GM21619 (cell line): ENCODE measurements at regions not wholly inside any gene's neighbourhood (a gene's known extent, or its start where the extent isn't known, plus 50 kb on each side); places are given as distances from the start of the nearest gene placed in this dataset.

ENCODE experiments used
- ATAC-seq: cut with Tn5 transposase; IDR thresholded peaks from one replicate; pipeline ENCODE4 v1.9.1; 2021; ENCODE audit not compliant: unreplicated experiment

DNA sequence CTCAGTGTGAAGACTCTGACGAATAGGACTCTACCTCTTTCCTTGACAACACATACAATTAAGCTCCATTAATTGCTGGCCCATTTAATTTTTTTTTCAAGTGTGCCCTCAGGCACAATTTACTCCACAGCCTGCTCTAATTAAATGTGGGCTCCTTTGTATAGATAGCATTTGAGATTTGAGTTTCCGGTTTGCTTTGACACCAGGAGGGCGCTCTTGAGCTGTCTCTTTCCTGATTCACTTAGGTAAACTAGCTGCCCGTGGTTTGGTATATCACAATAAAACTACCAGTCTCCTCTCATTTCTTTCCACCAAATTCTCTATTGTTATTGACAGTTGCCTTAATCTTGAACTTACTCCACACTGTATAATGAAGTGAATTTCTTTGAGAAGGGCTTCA is 666.0 kb downstream of the DSC3 start:
- no peak for ATAC-seq

GRCh38 chr18:30361864-30362540 is 680.5 kb downstream of the DSC3 start:
- ATAC-seq, result no peak

- ATAC-seq, result no peak
These were observed 683.0 kb downstream of the DSC3 start for GRCh38 chr18:30359521-30359920.

DNA sequence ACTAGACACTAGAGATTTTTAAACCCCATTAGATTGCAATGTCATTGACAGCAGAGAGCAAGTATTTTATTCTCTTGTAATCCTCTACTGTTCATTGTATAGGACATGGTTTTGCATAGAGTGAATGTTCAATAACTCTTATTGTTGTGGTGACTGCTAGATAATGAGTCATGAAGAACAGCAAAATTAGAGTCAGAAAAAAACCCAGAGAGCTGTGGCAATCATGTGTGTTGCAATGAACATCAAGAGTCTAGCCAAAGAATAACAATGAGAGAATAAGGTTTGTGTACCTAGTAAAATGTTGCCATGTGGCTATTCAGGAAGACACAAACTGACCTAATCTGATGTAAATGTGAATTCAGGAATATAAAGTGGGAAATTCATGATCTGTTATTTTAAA is 684.0 kb downstream of the DSC3 start:
- no peak for ATAC-seq

GRCh38 chr18:30352551-30353168 is 689.9 kb downstream of the DSC3 start:
- ATAC-seq, result no peak

DNA sequence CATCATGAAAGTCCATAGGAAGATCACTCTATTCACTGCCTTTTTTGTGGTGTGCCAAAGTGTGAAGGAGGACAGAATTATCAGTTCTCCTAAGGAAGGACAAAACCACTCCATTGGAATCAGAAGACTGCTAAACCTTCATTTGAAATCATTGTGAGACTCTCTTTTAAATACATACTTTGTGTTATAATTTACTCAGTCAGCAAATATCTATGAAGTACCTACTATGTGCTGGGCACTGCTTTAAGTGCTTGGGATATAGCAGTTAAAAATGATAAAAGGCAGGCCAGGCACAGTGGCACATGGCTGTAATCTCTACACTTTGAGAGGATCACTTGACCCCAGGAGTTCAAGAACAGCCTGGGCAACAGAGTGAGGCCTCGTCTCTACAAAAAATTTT is 692.3 kb downstream of the DSC3 start:
- ATAC-seq, result no peak

GRCh38 chr18:30343090-30343489 is 699.5 kb downstream of the DSC3 start:
- ATAC-seq, result no peak

- ATAC-seq, result no peak
These were observed 699.9 kb downstream of the DSC3 start for GRCh38 chr18:30342675-30343074.

DNA sequence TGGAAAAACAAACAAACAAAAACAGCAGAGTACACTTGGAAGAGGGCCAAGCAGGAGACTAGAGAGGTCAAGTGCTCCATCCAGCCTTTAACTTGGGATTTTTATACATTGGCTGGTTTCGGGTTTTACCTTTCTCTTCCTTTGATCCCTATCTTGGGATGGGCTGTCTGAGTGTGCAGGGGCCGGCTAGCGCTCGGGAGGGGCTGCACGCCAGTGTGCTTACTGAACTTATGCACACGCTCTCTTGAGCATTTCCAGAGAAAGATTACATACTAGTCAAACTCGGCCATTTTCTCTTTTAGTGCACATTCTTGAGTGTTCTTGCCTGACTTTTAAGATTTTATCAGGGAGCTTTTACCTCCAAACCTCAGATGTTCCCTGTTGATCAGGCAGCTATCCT is 707.8 kb downstream of the DSC3 start:
- no peak for ATAC-seq

DNA sequence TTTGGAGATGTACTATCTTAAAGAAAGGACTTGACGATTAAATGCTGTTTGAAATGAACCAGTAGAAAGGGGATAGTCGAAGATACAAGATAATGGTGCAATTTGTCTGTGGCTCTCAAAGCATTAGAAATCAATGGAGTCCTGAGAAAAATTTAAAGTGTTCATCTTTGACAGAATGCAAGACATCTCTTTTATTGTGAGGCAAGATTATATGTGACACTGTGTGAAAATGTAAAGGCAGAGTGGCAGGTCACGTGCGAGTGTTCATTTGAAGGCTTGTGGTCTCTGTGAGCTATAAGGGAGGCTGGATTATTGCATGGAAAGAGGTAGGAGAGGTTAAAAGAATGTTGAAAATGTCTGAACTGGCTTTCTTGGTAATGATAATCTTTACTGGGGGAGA is 709.2 kb downstream of the DSC3 start:
- no peak for ATAC-seq

GRCh38 chr18:30328839-30329238 is 713.7 kb downstream of the DSC3 start:
- ATAC-seq, result no peak

DNA sequence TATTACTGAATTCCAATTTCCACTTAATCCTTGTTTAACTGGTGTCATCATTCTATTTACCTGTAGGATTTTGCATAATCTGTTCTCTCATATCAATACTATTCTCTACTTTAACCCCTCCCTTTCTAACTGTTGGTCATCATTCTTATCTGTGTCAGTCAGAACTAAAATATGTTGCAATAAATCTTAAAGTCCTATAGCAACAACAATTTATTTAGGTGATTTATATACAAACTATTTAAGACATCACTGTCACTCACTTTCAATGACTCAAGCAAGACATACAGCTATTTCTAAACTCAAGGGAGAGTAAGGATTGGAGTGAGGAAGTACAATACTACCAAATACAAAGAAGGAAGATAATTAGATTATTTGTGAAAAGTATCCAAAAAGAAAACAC is 740.4 kb downstream of the DSC3 start:
- no peak for ATAC-seq

DNA sequence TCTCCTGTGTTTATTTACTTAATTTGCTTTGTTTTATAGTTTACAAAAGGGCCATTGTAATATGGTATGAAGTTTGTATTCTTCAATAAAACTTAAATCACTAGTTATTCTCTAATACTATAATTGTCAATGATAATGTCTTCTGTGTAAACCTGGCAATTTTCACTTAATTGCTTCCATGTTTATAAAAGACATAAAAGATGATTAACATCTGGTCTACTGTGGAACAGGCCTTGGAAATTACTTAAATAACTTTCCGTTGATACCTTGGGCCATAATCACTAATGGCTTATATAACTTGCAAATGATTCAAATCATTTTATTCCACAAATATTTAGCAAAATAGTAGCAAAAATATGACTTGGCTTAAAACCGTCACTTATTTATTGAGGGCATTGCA is 743.8 kb downstream of the DSC3 start:
- no peak for ATAC-seq

GRCh38 chr18:30288662-30289414 is 753.7 kb downstream of the DSC3 start:
- no peak for ATAC-seq

- ATAC-seq, result no peak
These were observed 761.6 kb downstream of the DSC3 start for GRCh38 chr18:30280861-30281470.

- no peak for ATAC-seq
These were observed 762.4 kb downstream of the DSC3 start for GRCh38 chr18:30280186-30280585.

DNA sequence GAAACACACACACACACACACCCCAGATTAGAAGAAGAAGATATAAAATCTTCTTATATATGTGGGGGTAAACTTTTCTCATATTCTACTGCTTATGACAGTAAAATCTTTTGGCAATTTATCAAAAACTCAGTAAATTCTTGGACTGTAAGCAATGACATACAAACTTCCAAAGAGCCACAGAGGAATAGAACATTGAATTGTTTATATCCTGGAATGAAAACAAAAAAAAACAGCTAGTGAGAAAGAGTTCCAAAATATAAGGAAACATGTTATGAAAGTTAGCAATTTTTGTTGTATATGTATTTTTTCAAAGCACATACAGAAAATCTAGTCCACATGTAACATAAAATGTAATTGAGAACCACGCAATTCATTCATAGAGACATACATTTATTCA is 764.9 kb downstream of the DSC3 start:
- ATAC-seq, result no peak

GRCh38 chr18:30271716-30272115 is 770.8 kb downstream of the DSC3 start:
- ATAC-seq, result no peak

GRCh38 chr18:30265190-30265589 is 777.4 kb downstream of the DSC3 start:
- no peak for ATAC-seq

DNA sequence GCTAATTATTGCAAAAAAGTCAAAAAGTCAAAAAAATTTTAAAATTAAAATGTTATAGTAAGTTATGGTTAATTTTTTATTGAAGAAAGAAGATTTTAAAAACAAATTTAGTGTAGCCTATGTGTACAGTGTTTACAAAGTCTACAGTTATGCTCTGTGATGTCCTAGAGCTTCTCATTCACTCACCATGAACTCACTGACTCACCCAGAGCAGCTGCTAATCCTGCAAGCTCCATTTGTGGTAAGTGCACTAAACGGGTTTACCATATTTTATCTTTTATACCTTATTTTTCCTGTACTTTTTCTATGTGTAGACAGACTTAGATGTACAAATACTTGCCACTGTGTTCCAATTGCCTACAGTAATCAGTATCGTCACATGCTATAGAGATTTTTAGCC is 788.2 kb downstream of the DSC3 start:
- no peak for ATAC-seq

DNA sequence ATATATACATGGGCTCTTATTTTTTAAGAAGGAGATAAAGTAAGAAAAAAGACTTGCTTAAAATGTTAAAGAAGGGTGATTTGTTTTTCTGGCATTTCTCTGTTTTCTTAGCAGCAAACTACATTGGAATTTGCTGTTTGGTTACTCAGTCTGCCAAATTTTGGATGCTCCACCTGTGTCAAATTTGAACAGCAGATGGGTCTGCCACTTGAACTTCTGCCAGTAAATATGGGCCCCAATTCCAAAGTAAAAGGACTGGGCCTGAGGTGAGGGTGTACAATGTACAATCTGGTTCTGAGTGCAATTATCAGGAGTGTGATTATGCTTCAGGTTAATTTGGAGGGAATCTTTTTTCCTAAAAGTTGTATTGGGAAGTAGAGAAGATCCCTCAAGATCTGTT is 794.5 kb downstream of the DSC3 start:
- ATAC-seq, result no peak
